GM12892 (cell line): ENCODE measurements at regions not wholly inside any gene's neighbourhood (a gene's known extent, or its start where the extent isn't known, plus 50 kb on each side); places are given as distances from the start of the nearest gene placed in this dataset.
"Not testable (repeated sequence)": the region's sequence is repeated elsewhere in the genome, so short reads cannot be mapped to it uniquely, and the experiment has no call there.

Experiments used
- POLR2A ChIP-seq: IDR thresholded peaks from 2 replicates; pipeline ENCODE4 v1.6.1; 2011; ENCODE audit warnings: low read depth, low read length, control low read depth
- POLR2AphosphoS5 ChIP-seq: IDR thresholded peaks from 2 replicates; pipeline ENCODE4 v1.6.1; 2011; ENCODE audit warnings: low read depth, low read length, control low read depth
- TAF1 ChIP-seq: IDR thresholded peaks from 2 replicates; pipeline ENCODE4 v1.6.1; 2011; ENCODE audit warnings: low read depth, mild to moderate bottlenecking, control low read depth, low read length, borderline replicate concordance

- TF ChIP-seq TAF1, POLR2AphosphoS5, POLR2A: not testable (repeated sequence)
Observed at GRCh38 chr21:5162693-5163574, 5358.4 kb upstream of the TPTE start.
